ENCODE measurements at regions not wholly inside any gene's neighbourhood (a gene's known extent, or its start where the extent isn't known, plus 50 kb on each side); places are given as distances from the start of the nearest gene placed in this dataset.

DNA sequence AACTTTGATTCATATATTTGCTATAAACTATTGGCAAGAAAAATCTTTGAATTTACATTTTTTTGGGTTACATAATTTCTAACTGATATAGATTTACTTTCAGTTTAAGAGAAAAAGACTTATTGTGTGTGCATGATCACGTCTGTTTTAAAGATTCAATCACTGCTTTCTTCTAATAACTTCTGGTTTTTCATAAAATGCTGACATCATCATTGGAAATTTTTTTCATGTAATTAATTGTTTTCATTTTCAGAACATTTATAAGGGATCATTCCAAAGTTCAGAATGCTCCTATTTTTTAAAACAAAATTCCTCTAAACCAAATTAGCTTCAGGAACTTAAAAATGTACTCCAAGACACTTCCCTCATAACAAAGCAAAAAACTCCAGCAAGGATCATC, 500.7 kb upstream of the GBE1 start:
- TF ChIP-seq, protein P1, sequence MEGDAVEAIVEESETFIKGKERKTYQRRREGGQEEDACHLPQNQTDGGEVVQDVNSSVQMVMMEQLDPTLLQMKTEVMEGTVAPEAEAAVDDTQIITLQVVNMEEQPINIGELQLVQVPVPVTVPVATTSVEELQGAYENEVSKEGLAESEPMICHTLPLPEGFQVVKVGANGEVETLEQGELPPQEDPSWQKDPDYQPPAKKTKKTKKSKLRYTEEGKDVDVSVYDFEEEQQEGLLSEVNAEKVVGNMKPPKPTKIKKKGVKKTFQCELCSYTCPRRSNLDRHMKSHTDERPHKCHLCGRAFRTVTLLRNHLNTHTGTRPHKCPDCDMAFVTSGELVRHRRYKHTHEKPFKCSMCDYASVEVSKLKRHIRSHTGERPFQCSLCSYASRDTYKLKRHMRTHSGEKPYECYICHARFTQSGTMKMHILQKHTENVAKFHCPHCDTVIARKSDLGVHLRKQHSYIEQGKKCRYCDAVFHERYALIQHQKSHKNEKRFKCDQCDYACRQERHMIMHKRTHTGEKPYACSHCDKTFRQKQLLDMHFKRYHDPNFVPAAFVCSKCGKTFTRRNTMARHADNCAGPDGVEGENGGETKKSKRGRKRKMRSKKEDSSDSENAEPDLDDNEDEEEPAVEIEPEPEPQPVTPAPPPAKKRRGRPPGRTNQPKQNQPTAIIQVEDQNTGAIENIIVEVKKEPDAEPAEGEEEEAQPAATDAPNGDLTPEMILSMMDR (conservative IDR thresholded peaks at IDR 0.05; ENCODE audit: low read depth in 2 of 2) = no peak
- no peak for TF ChIP-seq JUNB (IDR thresholded peaks at IDR 0.05; ENCODE audit: unreplicated experiment)
- TF ChIP-seq EZH2 (IDR thresholded peaks at IDR 0.05; ENCODE audit: low read depth, unreplicated experiment) = no peak
- no peak for TF ChIP-seq POLR2AphosphoS5 (IDR thresholded peaks at IDR 0.05; ENCODE audit: low read depth)
- no peak for TF ChIP-seq EZH2phosphoT487 (IDR thresholded peaks at IDR 0.05; ENCODE audit: unreplicated experiment)
- TF ChIP-seq, protein P2, sequence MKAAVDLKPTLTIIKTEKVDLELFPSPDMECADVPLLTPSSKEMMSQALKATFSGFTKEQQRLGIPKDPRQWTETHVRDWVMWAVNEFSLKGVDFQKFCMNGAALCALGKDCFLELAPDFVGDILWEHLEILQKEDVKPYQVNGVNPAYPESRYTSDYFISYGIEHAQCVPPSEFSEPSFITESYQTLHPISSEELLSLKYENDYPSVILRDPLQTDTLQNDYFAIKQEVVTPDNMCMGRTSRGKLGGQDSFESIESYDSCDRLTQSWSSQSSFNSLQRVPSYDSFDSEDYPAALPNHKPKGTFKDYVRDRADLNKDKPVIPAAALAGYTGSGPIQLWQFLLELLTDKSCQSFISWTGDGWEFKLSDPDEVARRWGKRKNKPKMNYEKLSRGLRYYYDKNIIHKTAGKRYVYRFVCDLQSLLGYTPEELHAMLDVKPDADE (IDR thresholded peaks at IDR 0.05) = no peak
